HCT116 (cell line): ENCODE measurements at regions not wholly inside any gene's neighbourhood (a gene's known extent, or its start where the extent isn't known, plus 50 kb on each side); places are given as distances from the start of the nearest gene placed in this dataset.

ENCODE experiments used
- ATAC-seq: fragments of 200-7000 bp; cut with Tn5 transposase; 2 replicates; pipeline ENCODE4 v1.9.1; 2020; ENCODE audit warnings: mild to moderate bottlenecking, moderate library complexity
- BruUV-seq: library from RNA; stranded (reverse); fragments of 400-500 nt; replicated peaks from 2 replicates; lab custom pipeline; 2021; lab: Mats Ljungman, UMichigan
- CTCF ChIA-PET: fragments of 300-600 bp; sonication (Branson Sonifier 250); formaldehyde crosslinking; loops from one replicate; lab custom pipeline; 2021; ENCODE audit warnings: antibody characterized with exemption; lab: Charles Lee
- POLR2A ChIA-PET: fragments of 300-600, 350-600 bp; sonication (Branson Sonifier 250); formaldehyde crosslinking; loops from one replicate; lab custom pipeline; 2021; ENCODE audit warnings: antibody characterized with exemption; lab: Charles Lee
- RAD21 ChIA-PET, 2 experiments: fragments of 300-600 bp; sonication (Branson Sonifier 250); formaldehyde crosslinking; loops; one replicate each; lab custom pipeline; 2023; ENCODE audit warnings: low total read pairs in 2 of 2; ENCODE audit not compliant: uncharacterized antibody in 2 of 2, unreplicated experiment in 2 of 2, low non-redundant PET in 1 of 2; lab: Charles Lee
- DNase-seq: peaks from one replicate; pipeline ENCODE4 v3.0.0-alpha.2; 2010; ENCODE audit warnings: low read depth, low spot score
- H2AFZ ChIP-seq: fragments of 200-600 bp; shearing (Covaris generic), sonication (generic); 2 replicates; pipeline ENCODE4 v1.6.1; 2017; ENCODE audit warnings: low read depth, mixed run types, mixed read lengths, antibody characterized with exemption, low read length; ENCODE audit not compliant: poor library complexity, severe bottlenecking
- H3K27ac ChIP-seq: 2 replicates; pipeline ENCODE4 v1.5.1; 2012; ENCODE audit warnings: low read depth, low read length
- H3K27me3 ChIP-seq: fragments of 200-600 bp; sonication (generic); 2 replicates; pipeline ENCODE4 v1.6.1; 2016; ENCODE audit warnings: mixed run types, low read length, mixed read lengths; ENCODE audit not compliant: insufficient read depth
- H3K36me3 ChIP-seq, 2 experiments: fragments of 200-500 bp in 1 of 2; fragments of 200-600 bp in 1 of 2; sonication (Bioruptor generic) in 1 of 2; sonication (generic) in 1 of 2; 2 replicates each; pipeline versions ENCODE4 v1.5.1 to v1.6.1; 2014 to 2016; ENCODE audit warnings: low read length in 2 of 2, inconsistent platforms in 1 of 2, mixed read lengths in 1 of 2, mixed run types in 1 of 2; ENCODE audit not compliant: insufficient read depth in 2 of 2, control insufficient read depth in 1 of 2
- H3K4me1 ChIP-seq, 2 experiments: fragments of 200-600 bp in 1 of 2; sonication (generic) in 1 of 2; 2 replicates each; pipeline versions ENCODE4 v1.5.1 to v1.6.1; 2012 to 2017; ENCODE audit warnings: low read length in 2 of 2, inconsistent platforms in 1 of 2, mild to moderate bottlenecking in 1 of 2, mixed read lengths in 1 of 2, mixed run types in 1 of 2, moderate library complexity in 1 of 2; ENCODE audit not compliant: insufficient read depth in 2 of 2, control insufficient read depth in 1 of 2
- H3K4me2 ChIP-seq: fragments of 200-600 bp; sonication (generic); 2 replicates; pipeline ENCODE4 v1.6.1; 2017; ENCODE audit warnings: mixed run types, low read length, mixed read lengths
- H3K4me3 ChIP-seq, 2 experiments: fragments of 200-600 bp in 1 of 2; sonication (generic) in 1 of 2; replicated peaks in 1 of 2; 2 replicates each; pipeline ENCODE4 v1.5.1; 2011 to 2016; ENCODE audit warnings: low read length in 2 of 2, control low read depth in 1 of 2, low read depth in 1 of 2, mild to moderate bottlenecking in 1 of 2, mixed read lengths in 1 of 2, mixed run types in 1 of 2
- H3K79me2 ChIP-seq: fragments of 200-600 bp; sonication (generic); 2 replicates; pipeline ENCODE4 v1.6.1; 2017; ENCODE audit warnings: mild to moderate bottlenecking, mixed run types, low read length, moderate library complexity, mixed read lengths; ENCODE audit not compliant: insufficient read depth
- H3K9ac ChIP-seq: fragments of 200-600 bp; sonication (generic); 2 replicates; pipeline ENCODE4 v1.6.1; 2016; ENCODE audit warnings: low read length, mixed read lengths
- H3K9me2 ChIP-seq: fragments of 200-600 bp; sonication (generic), shearing (Covaris generic); 2 replicates; pipeline ENCODE4 v1.6.1; 2017; ENCODE audit warnings: mixed run types, mild to moderate bottlenecking, moderate library complexity; ENCODE audit not compliant: insufficient read depth
- H3K9me3 ChIP-seq, 2 experiments: fragments of 200-500 bp in 1 of 2; fragments of 200-600 bp in 1 of 2; sonication (Bioruptor generic) in 1 of 2; sonication (generic) in 1 of 2; 2 replicates each; pipeline ENCODE4 v1.6.1; 2014 to 2017; ENCODE audit warnings: low read length in 2 of 2, mixed read lengths in 2 of 2, inconsistent platforms in 1 of 2, low read depth in 1 of 2, mild to moderate bottlenecking in 1 of 2, mixed run types in 1 of 2, moderate library complexity in 1 of 2; ENCODE audit not compliant: control insufficient read depth in 1 of 2, insufficient read depth in 1 of 2
- H4K20me1 ChIP-seq: fragments of 200-600 bp; sonication (generic), shearing (Covaris generic); 2 replicates; pipeline ENCODE4 v1.6.1; 2017; ENCODE audit warnings: mixed run types, mild to moderate bottlenecking, moderate library complexity; ENCODE audit not compliant: insufficient read depth
- ATF3 ChIP-seq: IDR thresholded peaks from 2 replicates; pipeline ENCODE4 v1.6.1; 2012
- CBX3 ChIP-seq: IDR thresholded peaks from 2 replicates; pipeline ENCODE4 v1.6.1; 2012; ENCODE audit warnings: low read depth
- CEBPB ChIP-seq: IDR thresholded peaks from 2 replicates; pipeline ENCODE4 v1.6.1; 2012; ENCODE audit warnings: low read depth
- CTCF ChIP-seq, 3 experiments: fragments of 200-600 bp in 1 of 3; sonication (generic) in 1 of 3; IDR thresholded peaks in 2 of 3; conservative IDR thresholded peaks in 1 of 3; 2 replicates each; pipeline ENCODE4 v1.5.1; 2012 to 2017; ENCODE audit warnings: low read depth in 2 of 3, low read length in 2 of 3, antibody characterized with exemption in 1 of 3, borderline replicate concordance in 1 of 3, control low read depth in 1 of 3, mild to moderate bottlenecking in 1 of 3, mixed read lengths in 1 of 3, mixed run types in 1 of 3, moderate library complexity in 1 of 3; ENCODE audit not compliant: insufficient read depth in 1 of 3
- ELF1 ChIP-seq: IDR thresholded peaks from 2 replicates; pipeline ENCODE4 v1.6.1; 2012; ENCODE audit warnings: low read depth, borderline replicate concordance
- EZH2 ChIP-seq: fragments of 200-600 bp; sonication (generic); IDR thresholded peaks from 2 replicates; pipeline ENCODE4 v1.6.1; 2017; ENCODE audit warnings: antibody characterized with exemption, mixed run types
- MAX ChIP-seq: IDR thresholded peaks from 2 replicates; pipeline ENCODE4 v1.6.1; 2012
- POLR2AphosphoS5 ChIP-seq: IDR thresholded peaks from 2 replicates; pipeline ENCODE4 v1.6.1; 2011; ENCODE audit warnings: mild to moderate bottlenecking, low read depth, low read length, moderate library complexity
- RAD21 ChIP-seq: IDR thresholded peaks from 2 replicates; pipeline ENCODE4 v1.6.1; 2012; ENCODE audit warnings: low read depth, mild to moderate bottlenecking
- REST ChIP-seq: IDR thresholded peaks from 2 replicates; pipeline ENCODE4 v1.6.1; 2012; ENCODE audit warnings: low read depth
- SP1 ChIP-seq: IDR thresholded peaks from 2 replicates; pipeline ENCODE4 v1.6.1; 2012; ENCODE audit warnings: low read depth
- TCF7L2 ChIP-seq: IDR thresholded peaks from 2 replicates; pipeline ENCODE4 v1.7.0; 2011; ENCODE audit warnings: borderline replicate concordance, inconsistent platforms; ENCODE audit not compliant: insufficient read depth, insufficient read length; ENCODE audit errors: extremely low read depth
- YY1 ChIP-seq: IDR thresholded peaks from 2 replicates; pipeline ENCODE4 v1.6.1; 2011; ENCODE audit warnings: low read length, low read depth, moderate library complexity, mild to moderate bottlenecking; ENCODE audit not compliant: insufficient replicate concordance; ENCODE audit errors: extremely low read depth
- intact Hi-C: fragments of 100-400 bp; cut with micrococcal nuclease; formaldehyde crosslinking; loops from 2 replicates; pipeline ENCODE4 v1.10.0; 2022

- no peak overlapping the region for H3K27ac ChIP-seq
- ATAC-seq (no peak), DNase-seq (no peak)
- H4K20me1 ChIP-seq: no peaks in the 10 kb centered on the region
- H3K9ac ChIP-seq: no peak overlapping the region
- no TSS peak for BruUV-seq
- POLR2A ChIA-PET: no interaction called here
- H3K4me3 ChIP-seq: no peak overlapping the region
- RAD21 ChIA-PET: no interaction called here
- H3K36me3 ChIP-seq: no peaks in the 10 kb centered on the region
- no peak overlapping the region for H2AFZ ChIP-seq
- CTCF ChIA-PET: no interaction called here
- H3K9me3 ChIP-seq: no peaks in the 10 kb centered on the region
- no peaks in the 10 kb centered on the region for H3K9me2 ChIP-seq
- intact Hi-C loops: no loop called here
- TF ChIP-seq POLR2AphosphoS5 (no peak), TCF7L2 (no peak), SP1 (no peak), REST (no peak), EZH2 (no peak), CBX3 (no peak), ATF3 (no peak), RAD21 (no peak), MAX (no peak), YY1 (no peak), ELF1 (no peak), CTCF (IDR thresholded peaks at IDR 0.05 in 2 of 3, conservative IDR thresholded peaks at IDR 0.05 in 1 of 3; ENCODE audit: borderline replicate concordance in 1 of 3, insufficient read depth in 1 of 3, low read depth in 2 of 3, low read length in 2 of 3) (no peak), CEBPB (no peak)
- peaks cover 10% of the 10 kb centered on the region for H3K27me3 ChIP-seq
- no peak overlapping the region for H3K4me2 ChIP-seq
- no peaks in the 10 kb centered on the region for H3K79me2 ChIP-seq
- H3K4me1 ChIP-seq: peaks cover 0 to 7% of the 10 kb centered on the region in 2 experiments; a peak in 1 of 4 replicates
Measured at GRCh38 chr22:22359465-22359864, 114.9 kb downstream of the VPREB1 start.
